MM.1S (cell line): ENCODE measurements at regions not wholly inside any gene's neighbourhood (a gene's known extent, or its start where the extent isn't known, plus 50 kb on each side); places are given as distances from the start of the nearest gene placed in this dataset.

Experiments
- DNase-seq: peaks from one replicate; pipeline ENCODE4 v3.0.0-alpha.2; 2015
- H2AFZ ChIP-seq: fragments of 300-600 bp; sonication (generic); 2 replicates; pipeline ENCODE4 v1.6.0; 2016; ENCODE audit warnings: antibody characterized with exemption, low read length
- H3F3A ChIP-seq: fragments of 300-600 bp; sonication (generic); 2 replicates; pipeline ENCODE4 v1.6.1; 2016; ENCODE audit warnings: mild to moderate bottlenecking, antibody characterized with exemption, low read length, moderate library complexity, mixed read lengths; ENCODE audit not compliant: insufficient read depth
- H3K27ac ChIP-seq: fragments of 300-600 bp; sonication (generic); 2 replicates; pipeline ENCODE4 v1.5.1; 2016; ENCODE audit warnings: mild to moderate bottlenecking, low read length
- H3K27me3 ChIP-seq: fragments of 300-600 bp; sonication (generic); replicated peaks from 2 replicates; pipeline ENCODE4 v1.6.0; 2016; ENCODE audit warnings: low read length; ENCODE audit not compliant: insufficient read depth
- H3K36me3 ChIP-seq: fragments of 300-600 bp; sonication (generic); replicated peaks from 2 replicates; pipeline ENCODE4 v1.6.1; 2016; ENCODE audit warnings: mild to moderate bottlenecking, low read length, mixed read lengths; ENCODE audit not compliant: insufficient read depth
- H3K4me1 ChIP-seq: fragments of 300-600 bp; sonication (generic); 2 replicates; pipeline ENCODE4 v1.6.1; 2016; ENCODE audit warnings: low read length, mixed read lengths
- H3K4me2 ChIP-seq: fragments of 300-600 bp; sonication (generic); 2 replicates; pipeline ENCODE4 v1.6.0; 2016; ENCODE audit warnings: low read depth, low read length
- H3K4me3 ChIP-seq: fragments of 300-600 bp; sonication (generic); 2 replicates; pipeline ENCODE4 v1.5.1; 2016; ENCODE audit warnings: low read length, mixed read lengths
- H3K79me2 ChIP-seq: fragments of 300-600 bp; sonication (generic); 2 replicates; pipeline ENCODE4 v1.6.1; 2016; ENCODE audit warnings: mixed run types, low read length, mixed read lengths
- H3K9ac ChIP-seq: fragments of 300-600 bp; sonication (generic); 2 replicates; pipeline ENCODE4 v1.6.1; 2016; ENCODE audit warnings: low read length, mixed read lengths
- H3K9me2 ChIP-seq: fragments of 300-600 bp; sonication (generic); replicated peaks from 2 replicates; pipeline ENCODE4 v1.6.1; 2016; ENCODE audit warnings: mild to moderate bottlenecking, low read length, mixed read lengths; ENCODE audit not compliant: insufficient read depth
- H3K9me3 ChIP-seq: fragments of 300-600 bp; sonication (generic); replicated peaks from 2 replicates; pipeline ENCODE4 v1.6.1; 2016; ENCODE audit warnings: mild to moderate bottlenecking, low read length, mixed read lengths; ENCODE audit not compliant: insufficient read depth
- H4K20me1 ChIP-seq: fragments of 300-600 bp; sonication (generic); 2 replicates; pipeline ENCODE4 v1.6.1; 2016; ENCODE audit warnings: mild to moderate bottlenecking, low read length, moderate library complexity, mixed read lengths; ENCODE audit not compliant: insufficient read depth
- EZH2 ChIP-seq: fragments of 300-600 bp; sonication (generic); optimal IDR thresholded peaks from 2 replicates; pipeline ENCODE3; 2017; ENCODE audit warnings: low read depth, mild to moderate bottlenecking, antibody characterized with exemption, low read length, mixed read lengths
- EZH2phosphoT487 ChIP-seq: fragments of 300-600 bp; sonication (generic); IDR thresholded peaks from 2 replicates; pipeline ENCODE4 v1.6.1; 2018; ENCODE audit warnings: antibody characterized with exemption, low read length
- TF ChIP-seq, protein P1 (sequence below): fragments of 300-600 bp; sonication (generic); IDR thresholded peaks from 2 replicates; pipeline ENCODE4 v1.5.1; 2016; ENCODE audit warnings: antibody characterized with exemption, low read length, mixed read lengths

GRCh38 chr9:126107693-126108092, 218.9 kb upstream of the MVB12B start:
- H3F3A ChIP-seq = no peaks in the 10 kb centered on the region
- TF ChIP-seq, protein P1, sequence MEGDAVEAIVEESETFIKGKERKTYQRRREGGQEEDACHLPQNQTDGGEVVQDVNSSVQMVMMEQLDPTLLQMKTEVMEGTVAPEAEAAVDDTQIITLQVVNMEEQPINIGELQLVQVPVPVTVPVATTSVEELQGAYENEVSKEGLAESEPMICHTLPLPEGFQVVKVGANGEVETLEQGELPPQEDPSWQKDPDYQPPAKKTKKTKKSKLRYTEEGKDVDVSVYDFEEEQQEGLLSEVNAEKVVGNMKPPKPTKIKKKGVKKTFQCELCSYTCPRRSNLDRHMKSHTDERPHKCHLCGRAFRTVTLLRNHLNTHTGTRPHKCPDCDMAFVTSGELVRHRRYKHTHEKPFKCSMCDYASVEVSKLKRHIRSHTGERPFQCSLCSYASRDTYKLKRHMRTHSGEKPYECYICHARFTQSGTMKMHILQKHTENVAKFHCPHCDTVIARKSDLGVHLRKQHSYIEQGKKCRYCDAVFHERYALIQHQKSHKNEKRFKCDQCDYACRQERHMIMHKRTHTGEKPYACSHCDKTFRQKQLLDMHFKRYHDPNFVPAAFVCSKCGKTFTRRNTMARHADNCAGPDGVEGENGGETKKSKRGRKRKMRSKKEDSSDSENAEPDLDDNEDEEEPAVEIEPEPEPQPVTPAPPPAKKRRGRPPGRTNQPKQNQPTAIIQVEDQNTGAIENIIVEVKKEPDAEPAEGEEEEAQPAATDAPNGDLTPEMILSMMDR = no peak
- no peak for TF ChIP-seq EZH2phosphoT487
- TF ChIP-seq EZH2 = no peak
- no peaks in the 10 kb centered on the region for H3K79me2 ChIP-seq
- no peaks in the 10 kb centered on the region for H3K4me1 ChIP-seq
- no peaks in the 10 kb centered on the region for H3K36me3 ChIP-seq
- H2AFZ ChIP-seq = no peak overlapping the region
- no peak overlapping the region for H3K4me3 ChIP-seq
- no peaks in the 10 kb centered on the region for H4K20me1 ChIP-seq
- no peak overlapping the region for H3K27ac ChIP-seq
- DNase-seq = no peak
- H3K4me2 ChIP-seq = no peak overlapping the region
- 0 out of 2 replicates have a peak, but pooled peaks cover 19% of the 10 kb centered on the region for H3K27me3 ChIP-seq
- no peaks in the 10 kb centered on the region for H3K9me2 ChIP-seq
- H3K9me3 ChIP-seq = no peaks in the 10 kb centered on the region
- no peak overlapping the region for H3K9ac ChIP-seq

DNA sequence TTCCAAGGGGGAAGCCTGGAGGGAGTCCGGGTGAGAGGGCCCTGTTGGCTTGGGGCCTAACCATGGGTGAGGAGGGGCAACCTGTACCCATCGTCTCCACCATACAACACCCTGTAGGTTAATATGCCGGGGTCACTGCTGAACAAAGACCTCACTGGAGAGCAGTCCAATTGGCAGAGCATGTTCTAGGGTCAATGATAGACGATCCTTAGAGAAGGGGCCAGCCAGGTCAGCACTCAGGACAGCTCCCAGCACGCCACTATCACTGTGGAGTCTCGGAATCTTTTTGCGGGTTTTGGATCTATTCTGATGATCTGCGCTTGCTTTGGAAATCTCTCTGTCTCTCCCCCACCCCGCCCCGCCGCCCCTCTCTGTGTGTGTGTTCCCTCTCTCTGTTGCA, 218.4 kb upstream of the MVB12B start:
- Histone ChIP-seq H3K4me3 (no peak overlapping the region), H2AFZ (no peak overlapping the region), H3K4me1 (no peaks in the 10 kb centered on the region), H4K20me1 (no peaks in the 10 kb centered on the region), H3K4me2 (no peak overlapping the region), H3K9me3 (no peaks in the 10 kb centered on the region), H3K27me3 (peaks cover 24% of the 10 kb centered on the region; the same call in 1 of the 2 replicates), H3K36me3 (no peaks in the 10 kb centered on the region), H3K9ac (no peak overlapping the region), H3K79me2 (no peaks in the 10 kb centered on the region), H3K27ac (no peak overlapping the region), H3F3A (no peaks in the 10 kb centered on the region), H3K9me2 (no peaks in the 10 kb centered on the region)
- no peak for TF ChIP-seq EZH2
- TF ChIP-seq, protein P1 = no peak
- no peak for TF ChIP-seq EZH2phosphoT487
- no peak for DNase-seq

DNA sequence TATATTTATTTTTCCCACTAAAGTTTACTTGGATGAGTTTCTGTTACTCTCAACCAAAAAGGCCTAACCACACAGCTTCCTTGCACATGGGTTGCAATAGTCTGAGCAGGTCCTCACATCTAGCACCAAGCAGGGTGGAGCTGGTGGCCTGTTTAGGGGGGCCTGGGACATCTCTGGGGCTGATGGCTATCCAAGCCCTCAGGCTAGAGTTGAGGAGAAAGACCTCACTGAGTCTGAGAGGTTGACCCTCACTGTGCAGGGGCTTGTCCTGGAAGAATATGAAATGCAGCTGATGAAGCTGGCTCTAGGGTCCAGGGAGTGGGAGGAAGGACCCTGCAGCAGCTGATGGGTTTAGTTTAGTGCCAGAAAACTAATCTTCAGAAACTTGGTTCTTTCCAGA, 217.1 kb upstream of the MVB12B start:
- Histone ChIP-seq H2AFZ (no peak overlapping the region), H3K4me2 (no peak overlapping the region), H3K27me3 (peaks cover 37% of the 10 kb centered on the region), H3K79me2 (no peaks in the 10 kb centered on the region), H3K9me3 (no peaks in the 10 kb centered on the region), H3K27ac (no peak overlapping the region), H3K9me2 (no peaks in the 10 kb centered on the region), H3F3A (no peaks in the 10 kb centered on the region), H3K9ac (no peak overlapping the region), H3K4me3 (no peak overlapping the region), H3K4me1 (no peaks in the 10 kb centered on the region), H4K20me1 (no peaks in the 10 kb centered on the region), H3K36me3 (no peaks in the 10 kb centered on the region)
- no peak for TF ChIP-seq EZH2phosphoT487
- no peak for TF ChIP-seq EZH2
- TF ChIP-seq, protein P1 = no peak
- no peak for DNase-seq
